ENCODE measurements at regions not wholly inside any gene's neighbourhood (a gene's known extent, or its start where the extent isn't known, plus 50 kb on each side); places are given as distances from the start of the nearest gene placed in this dataset.

- no peak for DNase-seq (ENCODE audit: low read depth)
Observed at GRCh38 chr6:163960128-163960527, 545.6 kb downstream of the QKI start.

- DNase-seq (ENCODE audit: low read depth): peak; percentile 66
Observed at GRCh38 chr6:163958646-163959045, 544.1 kb downstream of the QKI start.

GRCh38 chr6:163956571-163957407 is 542.3 kb downstream of the QKI start:
- peak; percentile 81 for DNase-seq (ENCODE audit: low read depth)

- no peak for DNase-seq (ENCODE audit: low read depth)
Observed at GRCh38 chr6:163955756-163956155, 541.2 kb downstream of the QKI start.

- DNase-seq (ENCODE audit: low read depth): peak; percentile 48
Observed at GRCh38 chr6:163955096-163955495, 540.6 kb downstream of the QKI start.

GRCh38 chr6:163954088-163954775 is 539.7 kb downstream of the QKI start:
- no peak for DNase-seq (ENCODE audit: low read depth)

GRCh38 chr6:163952005-163952404 is 537.5 kb downstream of the QKI start:
- no peak for DNase-seq (ENCODE audit: low read depth)

GRCh38 chr6:163951326-163951725 is 536.8 kb downstream of the QKI start:
- no peak for DNase-seq (ENCODE audit: low read depth)

GRCh38 chr6:163950159-163950558 is 535.6 kb downstream of the QKI start:
- DNase-seq (ENCODE audit: low read depth): peak; percentile 54

- no peak for DNase-seq (ENCODE audit: low read depth)
Observed at GRCh38 chr6:163949431-163949830, 534.9 kb downstream of the QKI start.

GRCh38 chr6:163948250-163948649 is 533.7 kb downstream of the QKI start:
- no peak for DNase-seq (ENCODE audit: low read depth)

GRCh38 chr6:163947276-163947675 is 532.8 kb downstream of the QKI start:
- no peak for DNase-seq (ENCODE audit: low read depth)

GRCh38 chr6:163946437-163946836 is 531.9 kb downstream of the QKI start:
- DNase-seq (ENCODE audit: low read depth): no peak

- no peak for DNase-seq (ENCODE audit: low read depth)
Observed at GRCh38 chr6:163945808-163946207, 531.3 kb downstream of the QKI start.

GRCh38 chr6:163944897-163945296 is 530.4 kb downstream of the QKI start:
- DNase-seq (ENCODE audit: low read depth): no peak

GRCh38 chr6:163943607-163944385 is 529.3 kb downstream of the QKI start:
- peak; percentile 58 for DNase-seq (ENCODE audit: low read depth)

- no peak for DNase-seq (ENCODE audit: low read depth)
Observed at GRCh38 chr6:163942790-163943189, 528.3 kb downstream of the QKI start.

GRCh38 chr6:163941624-163941976 is 527.1 kb downstream of the QKI start:
- no peak for DNase-seq (ENCODE audit: low read depth)

- DNase-seq (ENCODE audit: low read depth): no peak
Observed at GRCh38 chr6:163940705-163941623, 526.4 kb downstream of the QKI start.

GRCh38 chr6:163937071-163937470 is 522.6 kb downstream of the QKI start:
- no peak for DNase-seq (ENCODE audit: low read depth)

- DNase-seq (ENCODE audit: low read depth): no peak
Observed at GRCh38 chr6:163935158-163935762, 520.7 kb downstream of the QKI start.

Measured in Daoy (cell line).